ENCODE measurements at regions not wholly inside any gene's neighbourhood (a gene's known extent, or its start where the extent isn't known, plus 50 kb on each side); places are given as distances from the start of the nearest gene placed in this dataset.

DNA sequence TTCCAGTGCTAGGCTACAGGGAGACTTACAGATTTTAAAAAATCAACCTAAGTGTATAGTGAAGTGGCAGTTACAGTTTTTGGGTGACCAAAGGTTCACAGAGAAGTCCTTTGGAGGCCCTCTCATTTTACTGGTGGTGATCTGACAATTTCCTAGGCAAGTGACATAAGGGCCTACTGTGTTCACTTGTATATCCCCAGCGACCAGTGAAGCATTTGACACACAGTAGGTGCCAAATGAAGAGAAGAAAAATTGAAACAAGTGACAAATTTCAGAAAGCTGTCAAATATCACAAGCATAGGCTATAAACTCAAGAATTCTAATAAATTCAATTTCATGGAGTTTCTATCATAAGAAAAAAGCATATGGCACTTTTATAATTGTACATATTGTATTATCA is 89.5 kb downstream of the RPL22L1 start:
- DNase-seq = no peak

DNA sequence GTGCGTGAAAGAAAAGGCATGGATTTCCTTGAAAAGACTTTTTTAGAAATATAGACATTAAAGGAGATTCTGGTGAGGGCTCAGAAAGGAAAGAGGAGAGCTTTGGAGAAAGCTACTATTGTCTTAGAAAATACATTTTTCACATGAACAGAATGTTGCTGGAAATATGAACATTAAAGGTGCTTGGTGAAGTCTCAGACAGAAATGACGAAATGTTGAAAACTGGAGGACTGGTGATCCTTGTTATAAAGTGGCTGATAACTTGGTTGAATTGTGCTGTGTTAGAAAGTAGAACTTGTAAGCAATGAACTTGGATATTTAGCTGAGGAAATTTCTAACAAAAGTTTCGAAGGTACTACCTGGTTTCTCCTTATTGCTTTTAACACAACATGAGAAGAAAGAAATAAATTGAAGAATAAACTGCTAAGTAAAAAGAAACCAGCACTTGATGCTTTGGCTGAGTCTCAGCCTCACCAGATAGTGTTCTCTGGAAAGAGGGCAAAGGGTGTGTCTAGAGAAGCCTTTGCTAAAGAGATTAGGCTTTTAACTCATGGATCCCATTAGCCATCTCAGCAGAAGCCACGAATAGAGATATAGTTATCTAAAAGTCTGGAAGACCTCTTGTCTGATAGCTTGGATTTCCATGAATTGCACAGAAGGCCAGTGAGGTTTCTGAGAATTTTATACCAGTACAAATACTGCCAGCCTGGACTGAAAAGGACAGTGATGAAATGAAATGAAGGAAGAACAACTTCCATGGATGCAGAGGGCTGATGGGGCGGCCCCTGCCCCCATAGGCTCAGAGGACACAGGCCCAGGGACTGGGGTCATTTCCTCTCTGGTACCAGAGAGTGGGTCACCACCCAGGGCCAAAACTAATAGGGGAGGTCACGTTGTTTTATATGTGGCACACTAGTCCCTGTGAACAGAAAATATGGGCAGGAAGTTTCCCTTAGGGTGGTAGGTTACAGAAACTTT is 91.5 kb downstream of the RPL22L1 start:
- DNase-seq = no peak

DNA sequence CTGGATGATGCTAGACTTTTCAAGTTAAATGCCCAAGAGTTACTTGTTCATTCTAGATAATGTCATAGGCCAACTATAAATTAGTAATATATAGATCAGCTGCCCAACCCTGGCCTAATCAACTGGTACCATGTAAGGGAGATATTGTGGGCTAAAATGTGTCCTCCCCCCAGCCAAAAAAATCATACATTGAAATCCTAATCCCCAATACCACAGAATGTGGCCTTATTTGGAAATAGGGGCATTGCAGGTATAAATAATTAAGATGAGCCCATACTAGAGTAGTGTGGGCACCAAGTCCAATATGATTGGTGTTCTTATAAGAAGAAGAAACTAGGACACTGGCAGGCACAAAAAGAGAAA is 92.5 kb downstream of the RPL22L1 start:
- DNase-seq = no peak

DNA sequence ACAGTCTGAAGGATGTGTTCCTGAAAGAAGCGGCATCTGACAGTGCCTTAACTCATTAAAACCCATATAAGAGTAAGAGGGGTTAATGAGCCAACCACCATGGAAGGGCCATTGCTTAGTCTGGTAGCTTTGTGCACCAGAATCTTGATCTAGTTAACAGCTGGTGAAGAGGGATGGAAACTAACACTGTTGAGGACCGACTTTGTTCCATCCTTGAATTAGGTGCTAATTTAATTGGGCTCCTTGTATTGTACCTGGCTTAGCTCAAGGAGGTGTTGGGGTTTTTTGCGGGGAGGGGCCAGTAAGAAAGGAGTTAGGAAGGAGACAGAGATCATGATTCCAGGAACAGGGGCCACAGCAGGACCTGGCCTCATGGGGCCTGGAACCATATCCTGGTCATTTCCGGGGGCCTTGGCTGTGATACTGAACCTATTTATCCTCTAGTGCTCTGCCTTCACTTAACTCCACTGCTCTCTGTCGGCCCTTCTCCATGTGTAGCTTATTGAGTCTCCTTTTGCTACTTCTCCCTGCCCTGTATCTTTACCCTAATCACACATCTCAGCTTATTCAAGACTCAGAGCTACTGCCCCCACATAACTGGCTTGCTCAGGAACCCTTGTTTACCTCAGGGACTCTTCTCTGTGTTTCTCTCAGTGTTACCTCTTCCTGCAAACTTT is 93.0 kb downstream of the RPL22L1 start:
- DNase-seq = no peak

DNA sequence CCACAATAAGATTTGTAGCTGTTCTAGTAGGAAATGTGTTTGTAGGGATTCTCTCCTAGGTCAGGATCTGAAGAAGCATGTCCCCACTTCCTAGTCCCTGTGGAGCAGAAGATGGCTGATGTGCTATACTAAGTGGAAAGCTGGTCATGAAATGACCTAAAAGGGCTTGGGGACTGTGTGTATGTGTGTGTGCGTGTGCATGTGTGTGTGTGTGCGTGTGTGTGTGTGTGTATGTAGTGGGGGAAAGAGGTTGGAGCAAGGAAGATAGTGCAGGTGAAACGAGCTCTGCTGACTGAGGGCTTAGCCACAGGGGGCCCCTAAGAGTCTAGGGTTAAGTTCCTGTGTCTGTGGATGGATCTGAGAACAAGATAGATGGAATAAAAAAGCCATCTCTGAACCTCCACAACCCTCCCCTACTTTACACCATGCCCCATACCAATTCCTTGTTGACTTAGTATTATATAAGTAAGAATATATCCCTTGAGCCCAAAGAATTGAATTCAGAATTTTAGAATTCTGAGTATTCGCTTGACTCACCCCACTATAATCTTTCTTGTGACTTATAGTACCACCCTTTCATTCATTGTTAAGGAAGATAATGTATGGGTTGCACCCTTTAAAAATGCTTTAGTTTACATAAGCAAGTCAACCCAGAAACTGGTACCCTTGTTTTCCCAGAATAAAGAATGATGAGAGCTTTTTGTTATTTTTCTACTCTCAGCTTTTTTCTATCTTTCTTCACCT is 96.1 kb downstream of the RPL22L1 start:
- DNase-seq = no peak

DNA sequence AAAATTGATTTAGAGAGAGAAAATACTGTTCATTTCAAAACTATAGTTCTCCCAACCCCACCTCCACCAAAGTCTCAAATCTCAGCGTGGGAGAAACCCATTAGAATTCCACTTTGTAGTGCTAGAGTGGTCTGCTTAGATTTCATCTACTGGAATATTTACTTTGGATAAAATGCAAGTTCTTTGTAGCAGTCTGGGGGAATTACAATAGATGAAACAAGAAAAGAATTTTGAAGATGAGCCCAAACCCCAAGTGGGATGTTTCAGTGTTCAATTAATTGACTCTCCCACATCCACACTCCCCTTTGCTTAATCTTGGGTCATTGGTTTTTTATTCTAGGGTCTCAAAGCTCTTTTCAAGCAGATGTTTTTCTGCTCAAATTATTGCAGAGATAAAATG is 97.8 kb downstream of the RPL22L1 start:
- no peak for DNase-seq

DNA sequence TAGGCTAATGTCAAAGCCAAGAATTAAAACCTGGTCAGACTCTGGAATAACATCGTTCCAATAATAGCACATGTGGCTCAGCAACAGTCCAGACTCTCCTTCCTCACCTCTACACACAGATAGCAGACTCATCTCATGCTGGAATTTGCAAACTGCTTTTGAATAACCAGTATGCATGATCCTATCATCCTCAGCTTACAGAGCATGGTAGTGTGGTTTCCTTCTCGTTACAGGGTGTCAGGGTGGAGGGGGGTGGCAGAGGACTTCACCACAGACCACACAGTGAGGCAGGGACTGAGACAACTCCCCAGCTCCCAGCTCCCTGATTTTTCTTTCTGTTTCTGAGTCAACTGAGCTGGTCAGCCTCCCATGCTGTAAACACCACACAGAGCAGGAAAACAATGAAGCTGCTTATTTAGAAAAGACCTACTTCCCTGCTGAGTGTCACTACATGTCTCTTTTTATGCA is 101.6 kb downstream of the RPL22L1 start:
- DNase-seq = no peak

DNA sequence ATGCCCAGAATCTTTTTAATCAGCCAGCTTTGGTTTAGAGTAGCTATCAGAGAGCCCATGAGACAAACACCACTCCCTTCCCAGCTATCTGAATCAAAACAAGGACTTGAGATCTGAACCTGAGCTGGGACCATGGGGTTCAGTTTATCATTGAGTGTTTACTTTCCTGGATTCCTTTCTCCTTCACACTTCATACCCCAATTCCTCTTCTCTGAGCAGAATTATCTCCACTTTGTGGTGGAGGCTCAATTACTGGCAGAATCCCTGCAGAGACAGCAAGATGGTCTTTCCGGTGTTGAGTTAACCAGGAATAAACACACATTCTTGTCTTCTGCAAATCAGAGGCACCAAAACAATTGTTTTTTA is 102.4 kb downstream of the RPL22L1 start:
- DNase-seq = no peak

DNA sequence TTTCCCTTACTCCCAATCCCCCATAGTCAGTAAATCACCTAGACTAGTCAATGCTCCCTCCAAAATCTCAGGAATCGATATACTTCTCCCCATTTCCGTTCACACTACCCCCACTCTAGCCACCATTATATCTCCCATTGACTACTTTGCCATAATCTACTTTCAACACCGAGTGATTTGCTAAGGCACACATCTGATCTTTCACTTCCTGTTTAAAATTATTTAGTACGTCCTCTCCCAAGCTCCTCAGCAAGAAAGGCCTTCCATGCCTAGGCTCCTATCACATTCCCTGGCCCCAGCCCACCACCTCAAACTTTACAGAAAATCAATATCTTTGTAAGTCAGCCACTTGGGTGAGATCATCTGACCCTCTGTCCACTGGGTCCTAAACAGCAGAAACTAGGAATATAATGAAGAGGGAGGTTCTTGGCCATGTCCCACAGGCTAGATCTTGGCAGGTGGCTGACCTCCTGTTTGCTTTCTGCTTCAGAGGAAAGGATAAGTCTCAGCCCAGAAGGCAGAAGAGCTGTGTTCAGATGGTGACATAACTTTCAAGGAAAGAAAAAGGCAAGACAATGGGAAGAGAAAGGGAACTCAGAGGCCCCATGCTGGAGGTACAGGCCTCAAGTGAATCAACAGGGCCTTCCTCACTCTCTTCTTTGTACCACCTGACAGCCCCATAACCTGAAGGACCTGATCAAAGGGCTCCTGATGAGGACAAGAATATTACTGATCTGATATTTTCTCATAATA is 103.0 kb downstream of the RPL22L1 start:
- no peak for DNase-seq

DNA sequence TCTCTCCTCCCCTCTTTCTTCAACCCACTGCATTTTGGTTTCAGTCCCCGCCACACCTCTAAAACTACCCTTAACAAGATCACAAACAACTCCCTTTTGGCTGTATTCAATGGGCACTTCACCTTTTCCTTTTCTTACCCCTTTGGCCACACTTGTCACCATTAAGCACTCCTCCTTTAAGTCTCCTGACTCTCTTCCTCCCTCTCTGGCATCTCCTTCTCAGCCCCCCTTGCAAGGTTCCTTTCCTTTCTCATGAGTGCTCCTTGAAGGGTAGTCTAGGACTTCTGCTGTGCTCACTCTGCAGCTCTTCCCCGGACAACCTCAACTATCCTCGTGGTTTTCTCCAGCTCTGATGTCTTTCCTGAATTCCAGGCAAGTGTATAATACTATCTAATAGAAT is 103.7 kb downstream of the RPL22L1 start:
- DNase-seq = no peak

DNA sequence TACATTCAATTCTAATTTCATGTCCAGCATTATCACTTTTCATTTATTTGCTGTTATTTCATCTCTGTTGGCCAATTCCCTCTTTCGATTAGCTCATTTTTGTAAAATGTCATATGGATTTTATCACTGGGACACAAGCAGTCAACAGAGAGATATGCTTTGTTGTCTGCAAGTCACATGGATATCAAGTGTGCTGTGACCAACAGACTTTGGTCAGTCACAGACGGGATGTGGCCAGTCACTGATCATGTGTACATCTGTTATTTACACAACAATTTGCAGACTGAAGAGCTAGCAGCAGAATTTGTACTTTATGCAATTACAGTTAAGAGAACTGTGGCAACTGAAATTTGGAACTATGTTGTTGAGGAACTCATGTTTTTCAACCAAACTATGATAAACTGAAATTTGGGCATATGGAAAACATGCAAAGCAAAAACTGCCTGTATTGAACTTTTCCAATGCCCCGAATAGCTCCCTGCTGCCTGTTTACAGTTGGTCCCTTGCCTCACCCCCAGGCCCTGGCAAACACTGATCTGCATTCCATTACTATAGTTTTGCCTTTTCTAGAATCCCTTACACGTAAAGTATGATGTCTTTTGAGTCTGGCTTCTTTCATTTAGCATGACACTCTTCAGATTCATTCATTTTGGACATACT is 104.4 kb downstream of the RPL22L1 start:
- DNase-seq = no peak

DNA sequence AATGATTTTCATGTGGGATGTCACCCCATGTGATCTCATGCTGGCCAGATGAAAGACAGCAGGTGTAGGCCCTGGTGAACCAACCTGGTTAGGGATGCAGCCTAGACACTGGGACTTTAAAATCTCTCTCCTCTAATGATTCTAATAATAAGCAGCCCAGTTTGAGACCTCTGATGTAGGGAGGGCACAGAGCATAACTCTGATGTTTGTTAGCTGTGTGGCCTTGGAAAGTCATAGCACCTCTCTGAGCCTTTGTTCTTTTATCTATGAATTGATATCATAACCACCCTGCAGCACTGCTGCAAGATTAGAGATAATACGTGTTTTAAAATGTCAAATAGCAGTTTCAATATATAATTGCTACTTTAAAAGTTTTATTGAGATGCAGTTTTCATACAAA is 106.0 kb downstream of the RPL22L1 start:
- no peak for DNase-seq

DNA sequence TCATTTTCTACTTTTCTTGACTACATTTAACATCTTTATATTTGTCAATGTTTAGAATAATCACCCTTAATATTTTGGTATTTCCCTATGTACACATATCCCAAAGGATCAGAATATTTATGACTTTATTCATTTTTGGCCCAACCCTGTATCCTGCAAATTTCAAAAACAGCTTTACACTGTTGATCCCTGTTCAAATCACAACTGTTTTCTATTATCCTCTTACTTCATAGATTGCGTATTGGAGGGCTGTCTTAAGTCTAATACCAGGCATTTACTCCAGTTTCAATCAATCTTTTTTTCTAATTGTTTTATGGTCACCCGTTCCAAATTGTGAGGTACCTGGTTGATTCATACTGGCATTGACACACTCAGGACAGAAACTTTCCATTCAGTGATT is 107.9 kb downstream of the RPL22L1 start:
- no peak for DNase-seq

DNA sequence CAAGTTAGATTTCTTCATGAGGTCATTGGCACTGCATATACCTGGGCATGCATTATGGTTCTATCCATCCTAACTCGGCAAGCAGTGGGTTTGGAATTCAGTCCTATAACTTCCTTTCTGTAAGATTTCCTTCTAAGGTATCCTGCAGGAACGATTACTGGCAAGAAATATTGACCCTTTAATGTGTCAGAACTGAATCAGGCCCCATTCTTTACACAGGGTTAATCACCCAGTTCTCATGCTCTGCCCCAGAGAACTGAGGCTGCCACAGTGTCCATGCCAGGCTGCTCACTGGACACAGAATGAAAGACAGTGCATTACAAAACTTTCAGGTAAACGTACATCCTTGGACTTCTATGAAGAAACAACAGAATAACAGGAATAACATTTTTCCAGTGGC is 108.9 kb downstream of the RPL22L1 start:
- no peak for DNase-seq

DNA sequence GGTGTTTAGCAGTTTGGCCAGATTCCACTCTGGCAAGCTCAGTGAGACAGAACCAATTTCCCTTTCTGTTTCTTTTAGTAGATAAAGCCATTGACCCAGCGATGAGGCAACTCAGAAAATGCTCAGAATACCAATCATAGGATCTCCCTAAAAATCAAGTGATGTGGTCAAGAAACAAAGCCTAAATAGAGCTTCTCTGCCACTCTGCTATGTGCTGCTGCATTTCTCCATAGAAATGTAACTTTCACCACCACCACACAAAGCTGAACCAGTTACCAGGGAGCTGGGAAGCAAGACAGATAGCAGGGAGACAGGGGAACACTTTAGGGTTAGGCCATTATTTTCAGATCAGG is 109.8 kb downstream of the RPL22L1 start:
- no peak for DNase-seq

DNA sequence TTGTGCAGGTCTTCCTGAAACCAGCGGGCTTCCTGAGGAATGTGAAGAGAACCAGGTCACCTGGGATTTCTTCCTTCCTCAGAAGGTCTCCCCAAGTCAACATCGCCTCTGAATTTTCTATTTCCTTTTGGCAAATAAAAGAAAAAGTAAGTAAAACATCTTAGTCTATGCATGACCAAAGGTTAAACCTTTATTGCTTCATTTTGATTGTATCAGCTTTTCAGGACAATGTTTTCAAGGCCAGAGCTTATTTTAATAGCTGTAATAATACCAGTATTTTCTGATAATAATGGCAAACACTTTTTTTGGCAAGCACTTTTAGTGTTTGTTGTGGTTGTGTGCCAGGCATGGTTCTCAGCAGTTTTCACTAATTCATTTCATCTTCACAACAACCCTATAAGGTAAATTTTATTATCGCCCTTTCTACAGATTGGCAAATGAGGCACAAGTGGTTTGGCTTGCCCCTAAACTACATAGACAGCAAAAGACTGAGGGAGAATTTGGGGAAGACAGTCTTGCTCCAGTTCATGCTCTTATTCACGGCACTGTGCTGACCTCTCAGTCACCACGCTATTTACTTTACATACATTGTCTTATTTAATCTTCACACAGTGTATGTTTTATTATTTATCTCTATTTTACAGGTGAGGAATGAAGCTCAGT is 110.4 kb downstream of the RPL22L1 start:
- no peak for DNase-seq

DNA sequence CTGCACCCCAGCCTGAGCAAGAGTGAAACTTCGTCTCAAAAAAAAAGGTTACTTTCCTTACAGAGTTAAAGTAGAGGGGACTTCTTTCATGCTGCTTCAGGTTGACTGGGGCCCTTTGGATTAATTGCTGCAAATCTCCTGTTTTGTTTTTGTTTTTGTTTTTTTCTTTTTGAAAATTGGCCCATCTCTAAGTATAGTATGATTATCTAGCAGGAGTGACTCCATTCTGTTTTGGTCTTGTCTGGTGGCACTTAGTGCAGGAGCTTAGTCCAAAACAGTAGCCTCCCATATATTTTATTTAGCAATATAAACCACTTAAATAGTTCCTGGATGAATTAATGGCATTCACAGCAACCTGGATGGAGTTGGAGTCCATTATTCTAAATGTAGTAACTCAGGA is 113.0 kb downstream of the RPL22L1 start:
- DNase-seq = no peak

DNA sequence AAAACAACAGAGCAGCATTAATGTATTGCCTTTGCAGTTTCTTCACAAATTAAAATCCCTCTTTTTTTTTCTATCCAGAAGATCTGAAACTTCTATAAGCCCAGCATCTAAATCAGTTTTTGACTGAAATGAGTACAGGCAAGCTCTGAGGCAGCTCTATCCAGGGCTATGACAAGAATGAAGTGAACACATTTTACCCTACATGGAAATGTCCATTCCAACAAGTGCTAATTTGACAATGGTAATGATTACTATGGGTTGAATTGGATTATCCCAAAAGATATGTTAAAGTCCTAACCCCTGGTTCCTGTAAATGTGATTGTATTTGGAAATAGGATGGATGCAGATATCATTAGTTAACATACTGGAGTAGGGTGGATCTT is 115.7 kb downstream of the RPL22L1 start:
- DNase-seq = no peak

DNA sequence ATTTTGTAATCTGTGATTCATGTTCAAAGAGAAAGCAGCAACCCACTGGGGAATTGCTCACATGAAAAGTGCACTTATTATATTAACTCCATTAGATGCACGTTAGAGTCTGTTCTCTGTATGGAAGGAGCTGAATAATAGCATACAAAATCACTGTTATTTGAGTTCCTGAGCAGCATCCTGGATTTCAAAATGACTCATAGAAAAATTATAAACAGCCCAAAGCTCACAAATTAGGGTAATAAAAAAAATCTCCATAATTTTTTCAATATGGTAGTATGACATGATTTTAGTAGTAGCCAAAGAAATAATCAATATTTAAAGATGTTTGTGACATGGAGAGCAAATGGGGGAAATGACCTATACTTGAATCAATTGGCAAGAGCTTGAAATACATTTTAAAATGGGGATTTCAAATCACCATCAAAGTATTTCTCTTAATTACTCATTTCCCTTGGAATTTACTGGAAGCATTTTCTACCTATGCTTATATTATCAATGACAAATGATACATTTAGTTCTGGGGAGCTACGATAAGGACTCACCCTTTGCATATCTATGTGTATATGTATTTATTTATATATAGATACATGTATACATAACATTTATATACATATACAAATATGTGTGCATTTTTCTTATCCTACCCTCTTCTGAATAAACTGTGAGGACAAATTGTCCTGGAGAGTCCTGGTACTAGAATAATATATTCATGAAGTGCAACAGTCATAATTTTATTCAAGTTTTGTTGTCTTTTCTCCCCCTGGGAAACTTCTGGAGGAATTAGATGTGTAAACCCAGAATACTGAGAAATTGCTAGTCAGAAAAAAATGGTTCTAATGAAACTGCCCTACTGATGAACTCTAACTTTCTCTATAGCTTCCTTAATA is 116.3 kb downstream of the RPL22L1 start:
- DNase-seq = no peak

DNA sequence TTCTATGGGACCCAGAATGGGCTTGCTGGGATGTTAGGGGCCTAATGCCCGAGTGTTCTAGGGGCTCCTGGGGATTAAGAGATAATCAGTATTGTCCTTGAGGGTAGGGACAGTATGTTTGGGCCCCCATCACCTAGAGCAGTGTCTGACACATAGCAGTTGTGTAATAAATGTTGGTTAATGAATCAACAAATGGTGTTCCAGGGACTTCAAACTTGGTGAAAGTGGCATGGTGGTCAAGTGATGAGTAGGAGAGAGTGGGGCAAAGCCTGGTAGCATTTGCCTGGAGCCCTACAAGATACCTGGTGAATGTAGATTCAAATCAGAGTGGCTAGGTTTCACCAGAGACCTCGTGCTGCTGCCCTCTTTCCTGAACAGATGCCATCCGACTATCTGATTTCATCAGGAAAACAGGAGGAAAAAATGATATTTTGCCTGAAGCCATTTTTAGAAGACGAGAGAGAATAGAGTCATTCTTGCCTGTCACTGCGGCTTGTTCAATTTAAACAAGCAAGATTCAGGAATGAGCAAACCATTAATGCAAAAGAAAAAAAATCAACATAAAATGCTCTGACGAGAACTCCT is 117.3 kb downstream of the RPL22L1 start:
- DNase-seq = no peak

Data from activated CD4-positive, alpha-beta T cell treated with anti-CD3 and anti-CD28 coated beads, Interleukin-2, amount 50 U/mL, for 4 hours (primary cell).